Epidermal melanocyte (primary cell): ENCODE measurements at regions not wholly inside any gene's neighbourhood (a gene's known extent, or its start where the extent isn't known, plus 50 kb on each side); places are given as distances from the start of the nearest gene placed in this dataset.

Source experiments
- DNase-seq: peaks from one replicate; pipeline ENCODE4 v3.0.0; 2011; ENCODE audit warnings: low spot score; ENCODE audit not compliant: insufficient read length

DNA sequence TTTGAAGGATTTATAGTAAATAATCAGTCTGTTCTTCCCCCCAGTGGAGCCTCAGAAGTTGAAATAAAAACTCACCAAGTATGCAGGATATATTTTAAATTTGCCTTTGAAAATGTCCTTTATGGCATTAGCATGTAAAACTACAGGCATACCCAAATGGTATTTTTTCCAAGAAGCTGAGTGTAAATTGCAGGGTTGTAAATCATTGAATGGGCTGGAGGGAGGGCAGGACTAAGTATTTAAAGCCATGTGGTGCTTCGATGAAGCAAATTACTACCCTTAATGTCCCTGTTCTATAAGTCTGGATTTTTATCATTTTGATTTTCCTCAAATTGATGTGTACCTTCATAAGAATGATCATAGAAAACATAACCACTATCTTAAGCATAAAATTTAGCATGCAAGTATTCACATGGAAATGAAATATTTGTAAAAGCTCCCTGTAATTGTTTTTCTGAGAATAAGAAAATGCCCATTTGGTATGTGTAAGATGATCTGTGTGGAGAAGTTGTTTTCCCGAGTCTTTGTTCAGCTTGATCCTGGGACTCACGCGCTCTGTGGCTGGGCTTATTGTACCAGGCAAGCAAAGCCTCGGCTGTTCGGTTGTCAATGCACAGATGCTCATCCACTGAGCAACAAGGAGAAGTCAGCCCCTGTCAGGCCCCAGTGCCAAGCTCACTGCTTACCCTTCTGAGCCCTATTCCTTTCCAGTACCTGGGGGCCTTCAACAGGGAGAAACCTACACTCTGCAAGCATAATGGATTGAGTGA is 66.7 kb downstream of the CD164 start:
- DNase-seq, result no peak

DNA sequence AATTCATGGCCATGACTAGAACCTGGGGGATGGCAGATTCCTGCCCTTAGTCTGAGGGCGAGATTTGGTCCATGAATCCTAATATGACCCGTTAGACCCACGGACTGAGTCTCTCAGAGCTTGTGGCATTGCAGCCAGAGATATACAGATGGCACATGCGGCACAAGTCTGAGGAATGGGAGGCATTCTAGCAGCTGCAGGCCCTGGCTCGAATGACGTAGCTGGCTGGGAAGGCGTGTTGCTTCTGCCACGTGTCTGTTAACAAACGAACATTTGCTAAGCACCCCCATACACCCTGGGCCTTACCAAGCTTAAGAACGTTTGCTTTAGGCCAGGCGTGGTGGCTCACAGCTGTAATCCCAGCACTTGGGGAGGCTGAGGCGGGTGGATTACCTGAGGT is 68.0 kb downstream of the CD164 start:
- no peak for DNase-seq

DNA sequence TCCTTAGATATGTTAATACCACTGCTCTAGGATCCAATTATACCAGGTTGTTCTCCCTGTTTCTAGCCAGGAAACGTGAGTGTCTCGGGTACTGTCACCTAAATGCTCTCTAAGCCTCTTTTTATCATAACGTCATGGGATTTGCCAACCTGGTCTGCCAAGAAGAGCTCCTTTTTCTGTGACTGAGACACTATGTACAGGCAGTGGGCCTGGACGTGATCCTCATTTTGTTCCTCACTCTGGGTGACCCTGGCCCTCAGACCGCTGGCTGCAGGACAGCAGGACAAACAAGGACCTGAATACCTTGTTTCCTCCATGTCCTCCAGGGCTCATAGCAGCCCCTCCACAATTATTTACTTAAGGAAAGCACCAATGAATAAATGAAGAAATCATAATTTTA is 69.1 kb downstream of the CD164 start:
- no peak for DNase-seq

DNA sequence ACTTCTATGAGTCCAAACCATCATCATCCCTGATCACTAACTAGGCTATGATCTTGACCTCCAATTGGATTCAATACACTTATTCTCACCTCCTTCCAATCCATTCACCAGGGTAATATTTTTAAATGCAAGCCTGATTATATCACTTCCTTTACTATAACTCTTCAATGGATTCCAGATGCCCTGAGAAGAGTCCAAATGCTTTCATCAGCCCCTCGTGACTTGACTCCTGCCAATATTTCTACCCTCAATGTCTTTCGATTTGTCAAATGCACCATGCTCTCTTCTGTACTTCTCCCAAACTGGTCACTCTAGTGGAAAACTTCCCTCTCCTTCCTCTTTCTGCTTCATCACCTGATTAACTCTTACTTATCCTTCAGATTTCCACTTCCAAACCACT is 70.8 kb downstream of the CD164 start:
- DNase-seq, result no peak

DNA sequence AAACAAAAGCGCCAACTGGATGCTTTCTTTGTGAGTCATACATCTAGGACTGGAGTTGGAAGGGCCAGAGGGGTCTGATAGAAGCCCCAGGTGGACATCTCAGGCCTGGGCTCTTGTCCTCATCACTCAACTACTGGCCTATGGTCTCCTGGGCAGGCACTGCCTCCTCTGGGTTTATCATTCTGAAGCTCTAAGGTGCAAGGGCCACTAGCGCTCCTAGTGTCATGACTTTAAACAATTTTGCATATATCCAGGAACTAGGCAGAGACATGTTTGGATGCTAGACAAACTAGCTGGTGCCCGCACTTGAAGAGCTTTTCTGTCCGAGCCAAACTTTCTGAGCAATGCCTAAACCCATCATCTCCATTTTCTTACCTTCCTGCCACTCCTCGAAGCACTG is 72.3 kb downstream of the CD164 start:
- no peak for DNase-seq

DNA sequence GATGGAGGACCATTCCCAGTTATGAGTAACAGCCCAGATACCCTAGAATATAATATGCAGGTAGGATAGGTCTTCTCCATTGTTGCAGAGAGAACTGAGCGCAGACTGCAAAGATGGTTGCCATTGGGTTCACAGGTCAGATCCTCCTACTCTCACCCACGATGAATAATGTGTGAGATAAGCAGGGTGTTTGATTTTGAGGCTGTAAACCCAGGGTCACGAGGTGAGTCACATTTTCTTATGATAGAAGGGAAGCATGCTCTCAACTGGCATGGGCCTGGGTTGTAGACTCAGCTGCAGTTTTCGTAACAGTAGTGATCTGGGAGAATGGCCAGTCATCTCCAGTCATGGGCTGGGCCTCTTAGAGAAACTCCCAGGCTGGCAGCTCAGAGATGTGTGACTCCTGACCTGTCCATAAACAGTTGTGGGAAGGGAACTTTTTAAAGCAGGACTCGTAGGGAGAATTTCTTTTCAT is 74.2 kb downstream of the CD164 start:
- DNase-seq, result no peak

DNA sequence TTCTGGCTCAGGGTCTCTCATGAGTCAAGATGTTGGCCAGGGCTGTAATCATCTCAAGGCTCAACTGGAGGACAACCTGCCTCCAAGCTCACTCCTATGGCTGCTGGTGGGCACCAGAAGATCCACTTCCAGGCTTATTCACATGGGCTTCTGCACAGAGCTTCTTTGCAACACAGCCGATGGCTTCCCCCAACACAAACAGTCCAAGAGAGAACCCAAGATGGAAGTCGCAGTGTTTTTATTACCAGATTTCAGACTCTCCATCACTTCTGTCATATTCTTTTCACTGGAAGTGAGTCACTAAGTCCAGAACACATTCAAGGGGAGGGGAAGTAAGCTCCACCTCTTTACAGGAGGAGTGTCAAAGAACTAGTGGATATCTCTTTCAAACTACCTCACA is 75.5 kb downstream of the CD164 start:
- DNase-seq, result no peak

DNA sequence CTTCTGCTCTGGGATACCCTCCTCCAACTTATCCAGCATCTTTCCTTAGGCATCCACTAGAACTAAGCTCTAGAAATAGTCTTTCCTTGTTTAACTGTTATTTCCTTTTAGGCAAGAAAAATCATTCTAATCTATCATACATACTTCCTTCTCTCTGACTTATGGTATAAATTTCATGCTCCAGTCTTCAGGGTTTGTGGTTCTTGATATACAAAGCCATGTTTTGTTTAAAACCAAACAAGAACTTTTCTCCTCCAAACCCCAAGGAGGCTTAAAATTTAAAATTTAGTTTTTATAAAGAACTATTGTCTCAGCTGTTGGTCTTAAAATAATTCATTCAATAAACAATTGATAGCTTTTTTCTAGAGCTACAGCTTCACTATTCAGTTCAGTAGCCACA is 77.2 kb downstream of the CD164 start:
- DNase-seq, result peak; percentile 53

DNA sequence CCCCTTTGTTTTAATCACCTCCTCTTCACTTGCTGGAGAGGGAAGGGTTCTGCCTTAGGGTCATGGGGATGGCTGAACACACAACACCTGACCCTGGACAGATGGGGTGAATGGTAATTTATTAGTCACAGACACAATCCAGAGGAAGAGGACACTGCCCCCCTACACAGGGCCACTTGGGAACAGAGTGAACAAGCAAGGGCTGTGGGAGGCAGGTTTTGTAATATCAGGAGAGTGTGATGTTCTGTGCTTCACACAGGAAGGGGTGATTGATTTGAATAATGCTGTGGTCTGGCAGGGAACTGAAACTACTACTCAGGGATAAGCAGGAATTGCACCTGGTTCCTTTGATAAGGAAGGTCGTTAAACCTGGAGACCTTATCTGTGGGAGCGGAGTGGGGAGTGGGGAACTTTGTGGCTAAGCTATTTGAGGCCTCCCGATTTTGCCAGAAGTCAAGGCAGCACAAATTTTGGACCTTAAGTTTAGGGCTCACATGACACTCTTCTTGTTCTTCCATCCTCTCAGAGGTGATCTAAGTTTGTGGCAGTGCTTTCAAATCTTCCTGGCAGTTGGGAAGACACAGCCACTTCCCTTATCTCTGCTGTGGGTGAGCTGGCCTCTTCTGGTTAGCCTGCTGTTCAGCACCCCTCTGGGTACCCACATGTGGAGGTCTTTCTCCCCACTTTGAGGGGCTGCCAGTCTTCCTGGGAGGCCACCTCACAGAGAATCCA is 77.8 kb downstream of the CD164 start:
- DNase-seq, result no peak

DNA sequence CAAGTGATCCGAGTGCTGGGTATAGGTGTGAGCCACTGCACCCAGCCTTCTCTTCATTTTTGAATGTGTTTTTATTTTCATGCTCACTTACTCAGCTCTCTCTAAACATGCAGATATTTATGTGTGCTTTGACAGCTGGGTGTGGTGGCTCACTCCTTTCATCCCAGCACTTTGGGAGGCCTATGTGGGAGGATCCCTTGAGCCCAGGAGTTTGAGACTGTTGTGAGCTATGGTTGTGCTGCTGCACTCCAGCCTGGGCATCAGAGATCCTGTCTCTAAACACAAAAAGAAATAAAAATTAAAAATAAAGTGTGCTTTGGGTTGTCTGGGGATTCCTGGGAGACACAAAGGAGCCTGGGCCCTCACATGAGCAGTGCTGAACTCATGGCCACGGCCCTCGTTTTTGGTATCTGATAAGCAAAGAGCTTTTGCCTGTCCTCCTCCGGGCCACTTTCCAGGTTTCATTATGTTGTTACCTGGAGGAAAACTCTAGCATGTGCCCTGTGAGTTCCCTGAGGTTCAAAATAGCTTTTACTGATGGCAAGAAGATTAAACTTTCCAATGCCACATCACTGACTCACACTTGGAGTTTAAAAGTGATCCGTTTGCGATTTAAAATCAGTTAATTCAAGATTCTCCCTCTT is 78.5 kb downstream of the CD164 start:
- DNase-seq, result no peak

DNA sequence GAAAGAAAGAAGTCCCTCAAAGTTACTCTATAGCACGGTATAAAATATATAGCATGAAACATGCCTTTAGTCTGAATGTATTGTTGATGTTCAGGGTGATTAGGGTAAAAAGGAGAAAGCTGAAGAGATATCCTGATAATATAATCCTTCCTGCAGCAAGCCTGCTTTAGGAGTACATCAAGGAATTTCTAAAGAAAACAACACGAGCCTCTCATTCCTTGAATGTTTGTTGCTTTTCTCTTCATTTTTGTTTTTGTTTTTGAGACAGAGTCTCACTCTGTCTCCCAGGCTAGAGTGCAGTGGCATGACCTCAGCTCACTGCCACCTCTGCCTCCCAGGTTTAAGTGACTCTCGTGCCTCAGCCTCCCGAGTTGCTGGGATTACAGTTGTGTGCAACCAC is 79.1 kb downstream of the CD164 start:
- no peak for DNase-seq

DNA sequence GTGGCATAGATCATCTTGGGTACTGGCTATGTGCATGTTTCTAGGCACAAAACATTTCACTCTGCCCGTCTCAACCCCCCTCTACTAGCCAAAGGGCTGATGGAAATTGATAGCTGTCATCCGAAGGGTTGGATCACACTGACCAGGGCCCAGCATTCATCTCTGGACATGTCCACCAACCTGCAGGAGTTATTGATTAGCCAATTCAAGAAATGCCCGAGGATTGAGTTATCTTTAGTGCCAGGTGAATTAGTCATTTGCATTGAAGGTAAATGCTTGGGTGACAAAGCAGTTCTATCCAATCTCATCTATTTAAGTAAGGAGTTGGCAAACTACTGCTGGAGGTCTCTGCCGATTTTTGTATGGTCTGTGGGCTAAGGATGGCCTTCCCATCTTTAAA is 80.1 kb downstream of the CD164 start:
- no peak for DNase-seq

DNA sequence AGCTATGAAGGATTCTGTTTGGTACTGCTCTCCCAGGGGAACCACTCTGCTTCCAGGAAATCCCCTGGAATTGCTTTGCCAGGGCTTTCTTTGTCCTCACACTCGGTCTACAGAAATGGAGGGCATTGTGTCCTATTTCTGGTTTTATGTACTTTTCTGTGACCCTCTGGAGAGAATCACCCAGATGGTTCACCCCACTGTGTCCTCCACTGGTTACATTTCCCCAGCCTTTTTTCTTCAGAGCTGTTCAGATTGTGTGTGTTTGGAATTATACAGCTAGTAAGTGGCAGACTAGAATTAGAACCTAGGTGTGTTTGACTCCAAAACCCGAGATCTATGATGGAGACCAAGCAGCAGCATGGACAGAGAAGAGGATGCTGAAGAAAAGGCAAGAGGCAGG is 80.8 kb downstream of the CD164 start:
- DNase-seq, result no peak

DNA sequence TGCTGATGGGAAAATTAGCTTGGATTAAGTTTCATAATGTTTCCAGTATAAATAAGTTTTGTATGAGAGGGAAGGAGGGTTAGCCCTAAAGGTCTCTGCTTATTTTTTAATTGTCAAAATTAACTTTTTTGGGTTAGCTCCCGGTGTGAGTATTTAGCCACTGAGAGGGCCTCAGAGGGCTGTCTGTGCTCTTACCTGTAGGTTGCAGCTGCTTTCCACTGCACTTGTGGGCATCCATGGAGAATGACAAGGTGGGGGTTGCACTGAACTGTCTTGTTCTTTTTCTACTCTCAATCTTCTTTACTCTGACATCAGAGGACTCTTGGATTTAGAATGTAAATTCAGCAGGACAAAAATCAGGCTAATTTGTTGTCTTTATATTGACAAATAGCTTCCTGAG is 81.4 kb downstream of the CD164 start:
- DNase-seq, result no peak

DNA sequence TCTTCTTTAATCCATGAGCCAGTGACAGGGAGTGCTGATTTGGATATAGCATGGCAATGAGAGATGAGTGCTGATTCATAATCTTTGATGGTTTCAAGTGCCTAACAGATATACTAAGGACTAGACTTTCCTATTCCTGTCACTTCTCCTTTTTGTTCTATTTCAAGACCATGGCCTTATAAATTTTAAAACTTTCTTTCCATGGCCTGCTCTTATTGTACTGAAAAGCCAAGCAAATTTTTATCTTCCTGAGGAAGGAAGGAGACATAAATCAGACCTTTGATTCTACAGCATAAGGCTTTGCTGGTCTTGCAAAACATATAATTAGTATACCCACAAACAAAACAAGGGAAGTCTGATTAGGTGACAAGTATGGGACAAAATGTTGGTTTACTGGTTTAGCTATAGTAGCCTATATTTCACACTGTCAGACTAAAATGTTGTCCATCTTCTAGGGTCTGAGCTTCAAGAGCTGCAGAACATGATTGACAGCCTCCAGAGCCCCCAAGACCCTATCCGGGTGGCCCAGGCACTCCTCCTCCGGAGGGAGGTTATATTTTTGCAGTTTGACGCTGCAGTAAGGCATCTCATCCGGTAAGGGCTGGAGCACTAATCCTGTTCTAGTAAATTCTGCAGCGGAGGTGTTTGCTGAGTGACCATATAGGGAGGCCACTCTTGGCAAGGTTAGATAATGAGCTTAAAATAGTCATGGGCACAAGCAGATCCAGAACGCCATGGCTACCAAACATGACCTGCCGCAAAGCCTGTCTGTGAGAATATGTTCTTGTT is 82.3 kb downstream of the CD164 start:
- DNase-seq, result no peak

DNA sequence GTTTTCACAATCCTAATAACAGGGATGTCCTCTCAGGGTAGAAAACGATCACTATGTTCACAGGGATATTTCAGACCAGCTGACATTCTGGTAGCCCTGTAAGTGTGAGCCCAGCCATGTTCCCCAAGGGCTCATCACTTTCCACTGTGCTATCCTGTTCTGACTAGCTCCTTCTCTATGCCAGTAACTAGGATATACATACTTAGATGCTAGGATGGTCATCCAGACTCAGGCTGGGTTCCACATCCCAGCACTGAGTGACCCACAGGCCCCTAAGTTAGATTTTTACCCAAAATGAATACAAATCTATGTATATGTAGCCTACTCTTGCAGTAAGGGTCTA is 83.0 kb downstream of the CD164 start:
- no peak for DNase-seq

DNA sequence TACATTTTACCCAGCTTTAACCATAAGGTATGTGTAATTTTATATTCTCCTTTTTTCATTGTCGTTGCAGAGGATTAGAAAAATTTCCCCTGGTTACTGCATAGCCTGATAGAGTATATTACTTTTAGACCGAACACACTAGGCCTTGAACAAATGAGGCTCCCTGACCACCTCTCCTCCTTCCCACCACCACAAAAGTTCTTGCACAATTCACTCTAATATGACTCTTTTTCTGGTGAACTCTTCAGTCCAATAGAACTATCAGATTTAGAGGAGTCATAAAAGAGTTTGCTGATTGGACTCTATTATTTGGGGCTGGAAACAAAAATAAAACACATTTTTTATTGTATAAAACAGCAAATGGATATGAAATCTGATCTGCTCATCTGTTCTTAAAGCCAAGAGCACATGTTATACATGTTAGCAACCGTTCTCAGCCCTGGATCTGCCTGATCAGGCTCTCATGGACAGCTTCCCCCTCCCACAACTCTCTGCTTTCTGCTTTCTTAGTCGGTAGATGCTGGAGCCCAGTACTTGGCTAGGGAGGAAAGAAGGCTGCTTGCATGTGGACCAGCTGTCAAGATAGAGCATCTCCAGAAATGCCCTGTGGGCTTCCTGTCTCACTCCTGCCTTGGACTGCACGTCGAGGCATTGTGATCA is 83.5 kb downstream of the CD164 start:
- DNase-seq, result no peak

DNA sequence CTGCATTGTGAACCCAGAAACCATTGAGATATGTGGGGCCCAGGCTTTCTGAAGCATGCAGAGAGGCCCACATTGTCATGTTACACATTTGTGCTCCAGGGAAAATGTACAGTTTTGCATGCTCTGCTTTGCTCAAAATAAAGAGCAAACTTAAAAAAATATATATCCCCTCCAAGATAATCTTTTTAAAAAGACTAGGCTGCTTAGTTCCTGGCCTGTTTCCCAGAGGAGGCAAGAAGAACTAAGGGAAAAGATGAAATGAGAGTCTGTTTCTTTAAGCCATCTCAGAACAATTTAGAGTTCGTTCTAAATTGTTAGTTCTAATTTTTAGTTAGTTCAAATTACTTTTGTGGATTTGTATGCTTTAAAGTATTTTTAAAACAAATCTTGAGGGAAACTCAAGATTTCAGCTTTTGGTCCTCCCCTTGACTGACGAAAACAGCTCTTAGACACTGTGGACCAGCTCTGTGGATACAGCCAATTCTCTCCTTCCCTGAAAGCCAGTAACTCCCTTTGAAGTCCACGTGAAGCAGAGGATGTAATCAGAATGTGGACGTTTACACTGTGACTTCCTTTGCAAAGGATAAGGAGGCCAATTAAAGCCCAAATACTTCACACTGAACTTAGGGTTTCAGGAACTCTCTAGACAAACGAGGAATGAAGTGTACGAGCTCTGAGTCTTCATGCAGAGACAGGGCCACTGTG is 84.7 kb downstream of the CD164 start:
- no peak for DNase-seq

DNA sequence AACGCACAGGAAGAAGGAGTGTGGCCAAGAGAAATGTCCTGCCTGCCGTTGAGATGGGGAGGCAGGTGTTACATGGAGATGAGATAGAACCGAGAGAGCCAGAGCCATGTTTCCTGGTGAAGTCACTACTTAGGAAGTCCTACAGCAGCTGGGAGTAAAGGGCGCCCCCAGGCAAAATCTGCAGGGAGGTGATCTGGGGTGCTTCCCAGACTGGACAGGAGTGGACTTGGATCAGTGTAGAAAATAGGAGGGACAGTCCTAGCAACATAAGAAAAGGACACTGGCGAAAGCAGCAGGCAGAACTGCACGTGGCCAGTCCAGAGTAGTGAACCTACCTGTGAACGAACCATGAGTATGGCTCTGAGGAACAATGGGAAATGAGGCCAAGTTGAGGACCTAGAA is 85.3 kb downstream of the CD164 start:
- DNase-seq, result no peak

DNA sequence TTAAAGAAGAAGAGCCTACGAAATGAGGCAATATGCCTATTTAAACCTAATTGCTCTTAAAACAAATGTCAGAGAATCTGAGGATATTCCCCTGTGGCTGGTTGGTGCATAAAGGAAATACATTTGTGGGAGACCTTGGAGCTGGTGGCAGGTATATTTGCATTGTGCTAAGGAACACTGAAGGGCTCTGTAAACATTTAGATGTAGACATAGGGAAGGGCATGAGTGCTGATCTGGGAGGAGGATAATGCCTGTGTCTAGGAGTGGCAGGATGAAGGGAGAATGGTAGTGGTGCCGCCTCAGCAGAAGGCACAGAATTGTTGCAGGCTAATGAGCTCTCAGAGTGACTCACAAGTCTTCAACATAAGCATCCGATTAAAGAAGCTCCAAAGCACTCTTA is 85.8 kb downstream of the CD164 start:
- no peak for DNase-seq

DNA sequence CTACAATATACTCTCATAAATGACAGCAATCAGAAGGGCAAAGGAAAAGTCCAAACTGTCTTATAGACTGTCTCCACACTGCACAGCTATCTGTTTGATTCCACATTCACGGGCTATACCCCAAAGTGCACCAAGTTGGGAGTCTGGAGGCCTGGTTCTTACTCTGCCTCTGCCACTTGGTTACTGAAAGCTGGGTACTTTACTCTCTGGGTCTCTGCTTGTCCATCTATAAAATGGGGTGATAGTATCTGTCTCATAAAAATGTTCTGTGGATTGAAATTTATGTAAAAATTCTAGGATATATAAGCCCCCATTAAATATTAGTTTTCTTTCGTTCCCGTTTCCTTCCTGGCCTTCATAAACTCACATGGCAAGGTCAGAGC is 86.5 kb downstream of the CD164 start:
- DNase-seq, result no peak
